ENCODE measurements at regions not wholly inside any gene's neighbourhood (a gene's known extent, or its start where the extent isn't known, plus 50 kb on each side); places are given as distances from the start of the nearest gene placed in this dataset.

DNA sequence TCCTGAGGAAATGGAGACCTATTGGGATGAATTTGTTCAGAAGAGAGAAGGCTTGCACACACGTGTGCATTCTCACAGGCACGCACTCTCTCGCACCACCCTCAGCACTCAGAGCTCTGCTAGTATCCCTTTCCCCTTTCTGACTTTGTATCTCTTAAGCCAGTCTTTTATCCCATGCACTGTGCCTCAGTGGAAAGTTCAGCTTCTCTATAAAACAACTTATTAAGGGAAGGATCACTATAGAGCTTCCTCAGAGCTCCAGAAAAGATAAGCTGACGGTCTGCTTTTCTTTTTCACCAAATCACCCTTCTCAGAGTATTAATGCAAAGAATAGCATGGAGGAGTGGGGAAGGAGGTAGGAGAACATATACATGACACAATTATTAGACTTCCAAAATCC lies 207.8 kb downstream of the ENC1 start:
- TF ChIP-seq EZH2 (IDR thresholded peaks at IDR 0.05; ENCODE audit: borderline replicate concordance, low read depth, low read length, poor library complexity, severe bottlenecking), result no peak
- TF ChIP-seq, protein P1, sequence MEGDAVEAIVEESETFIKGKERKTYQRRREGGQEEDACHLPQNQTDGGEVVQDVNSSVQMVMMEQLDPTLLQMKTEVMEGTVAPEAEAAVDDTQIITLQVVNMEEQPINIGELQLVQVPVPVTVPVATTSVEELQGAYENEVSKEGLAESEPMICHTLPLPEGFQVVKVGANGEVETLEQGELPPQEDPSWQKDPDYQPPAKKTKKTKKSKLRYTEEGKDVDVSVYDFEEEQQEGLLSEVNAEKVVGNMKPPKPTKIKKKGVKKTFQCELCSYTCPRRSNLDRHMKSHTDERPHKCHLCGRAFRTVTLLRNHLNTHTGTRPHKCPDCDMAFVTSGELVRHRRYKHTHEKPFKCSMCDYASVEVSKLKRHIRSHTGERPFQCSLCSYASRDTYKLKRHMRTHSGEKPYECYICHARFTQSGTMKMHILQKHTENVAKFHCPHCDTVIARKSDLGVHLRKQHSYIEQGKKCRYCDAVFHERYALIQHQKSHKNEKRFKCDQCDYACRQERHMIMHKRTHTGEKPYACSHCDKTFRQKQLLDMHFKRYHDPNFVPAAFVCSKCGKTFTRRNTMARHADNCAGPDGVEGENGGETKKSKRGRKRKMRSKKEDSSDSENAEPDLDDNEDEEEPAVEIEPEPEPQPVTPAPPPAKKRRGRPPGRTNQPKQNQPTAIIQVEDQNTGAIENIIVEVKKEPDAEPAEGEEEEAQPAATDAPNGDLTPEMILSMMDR (conservative IDR thresholded peaks at IDR 0.05; ENCODE audit: low read depth, low read length), result no peak
